ENCODE measurements at regions not wholly inside any gene's neighbourhood (a gene's known extent, or its start where the extent isn't known, plus 50 kb on each side); places are given as distances from the start of the nearest gene placed in this dataset.

DNA sequence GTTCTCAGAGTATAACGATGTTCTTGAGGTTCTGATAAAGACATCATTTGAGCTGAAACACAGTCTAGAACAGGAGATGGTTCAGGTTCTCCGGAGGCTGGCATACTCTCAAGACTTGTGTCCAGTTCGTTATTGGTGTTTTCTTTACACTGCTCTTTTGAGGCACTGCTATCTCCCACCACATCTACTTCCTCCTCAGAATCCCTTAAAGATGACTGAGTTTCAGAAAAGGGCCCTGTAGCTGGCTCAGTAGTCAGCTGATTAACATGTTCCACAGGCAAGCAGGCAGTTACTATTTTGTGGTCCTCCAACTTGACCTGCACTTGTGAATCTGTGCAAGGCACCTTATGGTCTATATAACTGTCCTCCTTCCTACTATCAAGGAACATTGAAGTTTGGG lies 50.2 kb downstream of the ZZZ3 start:
- H3K9me3 Mint-ChIP-seq, result peaks cover 9% of the 10 kb centered on the region

DNA sequence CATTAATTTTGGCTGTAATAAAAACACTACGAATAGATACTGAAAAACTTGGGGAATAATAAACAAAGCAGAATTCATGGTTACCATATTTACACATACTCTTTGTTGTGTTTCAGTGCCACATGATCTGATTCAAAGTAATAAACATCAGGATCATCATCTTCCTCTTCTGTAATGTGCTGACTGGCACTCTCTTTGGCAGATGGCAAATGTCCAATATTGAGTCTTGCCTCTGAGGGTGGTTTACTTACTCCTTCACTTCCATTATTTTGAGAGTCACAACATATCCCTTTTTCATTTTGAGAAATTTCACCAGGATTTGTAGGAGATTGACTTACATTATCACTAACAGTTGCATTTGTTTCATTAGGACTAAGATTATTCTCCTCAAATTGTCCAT lies 50.7 kb downstream of the ZZZ3 start:
- Mint-ChIP-seq H3K27ac (no peak overlapping the region), H3K9me3 (peaks cover 12% of the 10 kb centered on the region), H3K4me1 (peaks cover 10% of the 10 kb centered on the region), H3K4me3 (no peak overlapping the region), H3K27me3 (ENCODE audit: low read depth, poor library complexity) (no peaks in the 10 kb centered on the region), H3K36me3 (ENCODE audit: low read depth) (peaks cover 79% of the 10 kb centered on the region)
- no peak for DNase-seq
- TF ChIP-seq, protein P1, sequence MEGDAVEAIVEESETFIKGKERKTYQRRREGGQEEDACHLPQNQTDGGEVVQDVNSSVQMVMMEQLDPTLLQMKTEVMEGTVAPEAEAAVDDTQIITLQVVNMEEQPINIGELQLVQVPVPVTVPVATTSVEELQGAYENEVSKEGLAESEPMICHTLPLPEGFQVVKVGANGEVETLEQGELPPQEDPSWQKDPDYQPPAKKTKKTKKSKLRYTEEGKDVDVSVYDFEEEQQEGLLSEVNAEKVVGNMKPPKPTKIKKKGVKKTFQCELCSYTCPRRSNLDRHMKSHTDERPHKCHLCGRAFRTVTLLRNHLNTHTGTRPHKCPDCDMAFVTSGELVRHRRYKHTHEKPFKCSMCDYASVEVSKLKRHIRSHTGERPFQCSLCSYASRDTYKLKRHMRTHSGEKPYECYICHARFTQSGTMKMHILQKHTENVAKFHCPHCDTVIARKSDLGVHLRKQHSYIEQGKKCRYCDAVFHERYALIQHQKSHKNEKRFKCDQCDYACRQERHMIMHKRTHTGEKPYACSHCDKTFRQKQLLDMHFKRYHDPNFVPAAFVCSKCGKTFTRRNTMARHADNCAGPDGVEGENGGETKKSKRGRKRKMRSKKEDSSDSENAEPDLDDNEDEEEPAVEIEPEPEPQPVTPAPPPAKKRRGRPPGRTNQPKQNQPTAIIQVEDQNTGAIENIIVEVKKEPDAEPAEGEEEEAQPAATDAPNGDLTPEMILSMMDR (IDR thresholded peaks at IDR 0.05), result no peak

More for the DNA sequence above, 50.2 kb downstream of the ZZZ3 start:
- Mint-ChIP-seq H3K4me3 (no peak overlapping the region), H3K27ac (no peak overlapping the region), H3K36me3 (ENCODE audit: low read depth) (peaks cover 76% of the 10 kb centered on the region), H3K27me3 (ENCODE audit: low read depth, poor library complexity) (no peaks in the 10 kb centered on the region), H3K4me1 (peaks cover 10% of the 10 kb centered on the region)
- TF ChIP-seq, protein P1 (IDR thresholded peaks at IDR 0.05), result no peak
- no peak for DNase-seq

DNA sequence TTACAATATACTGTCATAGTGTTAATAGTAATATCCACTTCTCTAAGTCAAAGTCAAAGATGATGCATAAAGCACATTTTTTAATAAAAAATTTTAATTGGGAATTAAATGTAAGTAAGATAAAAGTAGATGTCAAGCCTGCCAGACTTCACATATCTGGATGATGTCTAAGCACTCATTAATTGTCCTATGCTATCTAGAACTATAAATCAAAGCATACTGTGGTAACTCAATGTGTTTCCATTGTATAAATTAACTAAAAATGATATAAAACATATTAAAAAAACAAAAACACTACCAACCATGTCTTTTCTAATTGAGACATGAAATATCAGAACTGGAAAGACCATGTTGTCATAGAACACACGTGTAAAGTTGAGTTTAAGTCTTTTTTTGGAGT lies 51.2 kb downstream of the ZZZ3 start:
- TF ChIP-seq, protein P1 (IDR thresholded peaks at IDR 0.05), result no peak
- DNase-seq, result no peak
- Mint-ChIP-seq H3K27me3 (ENCODE audit: low read depth, poor library complexity) (no peaks in the 10 kb centered on the region), H3K9me3 (peaks cover 17% of the 10 kb centered on the region), H3K4me1 (peaks cover 10% of the 10 kb centered on the region), H3K4me3 (no peak overlapping the region), H3K27ac (no peak overlapping the region), H3K36me3 (ENCODE audit: low read depth) (peaks cover 82% of the 10 kb centered on the region)

DNA sequence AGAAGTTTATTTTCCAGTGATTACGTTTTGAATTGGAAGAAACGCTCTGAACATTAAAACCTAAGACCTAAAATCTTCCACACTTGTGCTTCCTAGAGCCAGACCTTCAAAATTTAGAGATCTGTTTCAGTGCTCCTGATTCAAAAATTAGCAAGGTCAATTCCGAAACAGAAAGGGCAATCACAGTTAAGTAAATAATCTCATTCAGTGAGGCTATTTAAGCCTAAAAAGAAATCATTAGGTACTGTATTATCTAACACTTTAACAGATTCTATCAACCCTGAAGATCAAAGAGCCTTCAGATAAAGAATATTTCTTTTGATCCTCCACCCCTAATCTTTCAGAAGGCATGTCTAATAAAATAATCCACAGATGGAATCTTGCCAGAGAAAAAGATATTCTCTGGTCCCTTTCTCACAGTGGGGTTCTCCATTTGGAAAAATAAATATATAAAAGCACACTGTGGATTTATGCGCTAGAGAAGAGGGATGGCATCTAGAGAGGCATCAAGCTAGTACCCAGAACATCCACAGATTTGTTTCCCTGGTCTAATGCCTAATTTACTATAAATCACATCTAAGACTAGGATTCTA lies 54.4 kb downstream of the ZZZ3 start:
- DNase-seq, result no peak
- H3K9me3 Mint-ChIP-seq, result peaks cover 28% of the 10 kb centered on the region
- no peak overlapping the region for H3K4me3 Mint-ChIP-seq
- TF ChIP-seq, protein P1 (IDR thresholded peaks at IDR 0.05), result no peak
- peaks cover 85% of the 10 kb centered on the region for H3K36me3 Mint-ChIP-seq (ENCODE audit: low read depth)
- H3K27me3 Mint-ChIP-seq (ENCODE audit: low read depth, poor library complexity), result no peaks in the 10 kb centered on the region
- no peak overlapping the region for H3K27ac Mint-ChIP-seq
- H3K4me1 Mint-ChIP-seq, result no peaks in the 10 kb centered on the region

DNA sequence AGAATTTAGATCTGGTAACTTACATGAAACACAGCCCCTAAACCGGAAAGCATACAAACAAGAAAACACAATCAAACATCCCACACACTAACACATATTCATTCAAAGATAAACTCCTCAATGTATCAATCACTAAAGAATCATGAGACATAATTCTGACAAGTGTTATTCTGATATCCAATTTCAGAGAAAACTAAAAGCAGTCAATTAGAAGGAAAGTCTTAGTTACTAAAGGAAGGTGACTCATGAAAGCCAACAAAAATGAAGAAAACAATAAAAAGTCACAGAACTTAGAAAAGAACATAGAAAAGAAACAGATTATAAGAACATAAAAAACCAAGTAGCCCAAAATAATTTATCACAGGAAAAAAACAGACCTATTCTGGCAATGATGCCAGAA lies 57.2 kb downstream of the ZZZ3 start:
- DNase-seq, result no peak
- H3K4me3 Mint-ChIP-seq, result no peak overlapping the region
- TF ChIP-seq, protein P1 (IDR thresholded peaks at IDR 0.05), result no peak
- peaks cover 28% of the 10 kb centered on the region for H3K9me3 Mint-ChIP-seq
- H3K27me3 Mint-ChIP-seq (ENCODE audit: low read depth, poor library complexity), result no peaks in the 10 kb centered on the region
- H3K4me1 Mint-ChIP-seq, result no peaks in the 10 kb centered on the region
- H3K36me3 Mint-ChIP-seq (ENCODE audit: low read depth), result peaks cover 77% of the 10 kb centered on the region
- H3K27ac Mint-ChIP-seq, result peak overlapping the region; percentile 57

DNA sequence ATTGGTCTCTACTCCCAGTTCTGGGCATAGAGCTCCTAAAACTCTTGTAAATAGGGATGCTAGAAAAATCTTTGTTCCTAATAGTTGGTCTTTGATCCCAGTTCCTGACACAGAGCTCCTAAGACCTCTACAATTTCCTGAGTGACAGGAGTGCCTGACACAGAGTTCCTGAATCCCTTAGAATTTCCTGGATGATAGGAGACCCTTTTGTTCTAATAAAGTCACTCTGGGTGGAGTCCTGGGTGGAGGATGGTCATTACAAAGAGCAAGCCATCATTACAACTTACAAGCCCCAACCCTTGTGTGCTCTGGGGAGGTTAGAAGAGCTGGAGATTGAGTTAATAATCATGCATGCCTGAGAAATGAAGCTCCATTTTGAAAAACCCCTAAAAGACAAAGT lies 58.4 kb downstream of the ZZZ3 start:
- TF ChIP-seq, protein P1 (IDR thresholded peaks at IDR 0.05), result no peak
- peak overlapping the region; percentile 44 for H3K27ac Mint-ChIP-seq
- H3K4me3 Mint-ChIP-seq, result no peak overlapping the region
- DNase-seq, result no peak
- peaks cover 74% of the 10 kb centered on the region for H3K36me3 Mint-ChIP-seq (ENCODE audit: low read depth)
- H3K27me3 Mint-ChIP-seq (ENCODE audit: low read depth, poor library complexity), result no peaks in the 10 kb centered on the region
- H3K4me1 Mint-ChIP-seq, result no peaks in the 10 kb centered on the region
- H3K9me3 Mint-ChIP-seq, result peaks cover 28% of the 10 kb centered on the region

All from nephron progenitor cell (in vitro differentiated cells).